Right renal pelvis (tissue), 4 donors: ENCODE measurements at regions not wholly inside any gene's neighbourhood (a gene's known extent, or its start where the extent isn't known, plus 50 kb on each side); places are given as distances from the start of the nearest gene placed in this dataset.
"Not testable (repeated sequence)": the region's sequence is repeated elsewhere in the genome, so short reads cannot be mapped to it uniquely, and the experiment has no call there.

Source experiments
- DNase-seq, 4 donors: peaks; one replicate each; pipeline ENCODE4 v3.0.0-alpha.2; 2013; ENCODE audit warnings: low read depth in 4 of 4, low spot score in 3 of 4, missing footprints in 1 of 4

- no peak for DNase-seq
These were observed 352.8 kb upstream of the SYNCRIP start for GRCh38 chr6:85995339-85996033.

GRCh38 chr6:85986681-85987080, 344.0 kb upstream of the SYNCRIP start:
- DNase-seq: no peak

- DNase-seq: no peak
These were observed 340.5 kb upstream of the SYNCRIP start for GRCh38 chr6:85983032-85983659.

- DNase-seq: no peak
These were observed 335.0 kb upstream of the SYNCRIP start for GRCh38 chr6:85977661-85978060.

- DNase-seq: no peak
These were observed 333.3 kb upstream of the SYNCRIP start for GRCh38 chr6:85975957-85976356.

- DNase-seq: no peak
These were observed 328.6 kb upstream of the SYNCRIP start for GRCh38 chr6:85971238-85971637.

- no peak for DNase-seq
These were observed 324.1 kb upstream of the SYNCRIP start for GRCh38 chr6:85966828-85967227.

- no peak for DNase-seq
These were observed 319.1 kb upstream of the SYNCRIP start for GRCh38 chr6:85961746-85962145.

- no peak for DNase-seq
These were observed 318.4 kb upstream of the SYNCRIP start for GRCh38 chr6:85961125-85961524.

- no peak for DNase-seq
These were observed 305.8 kb upstream of the SYNCRIP start for GRCh38 chr6:85948481-85948880.

GRCh38 chr6:85945459-85946185, 302.9 kb upstream of the SYNCRIP start:
- DNase-seq: no peak

GRCh38 chr6:85944776-85945175, 302.1 kb upstream of the SYNCRIP start:
- DNase-seq: no peak

- no peak for DNase-seq
These were observed 300.2 kb upstream of the SYNCRIP start for GRCh38 chr6:85942844-85943243.

GRCh38 chr6:85936916-85937315, 294.2 kb upstream of the SYNCRIP start:
- no peak for DNase-seq

- peak; percentile 31 to 42 (median 38) for DNase-seq
These were observed 280.3 kb upstream of the SYNCRIP start for GRCh38 chr6:85923013-85923430.

- DNase-seq: no peak
These were observed 278.1 kb upstream of the SYNCRIP start for GRCh38 chr6:85920782-85921181.

- no peak for DNase-seq
These were observed 274.8 kb upstream of the SYNCRIP start for GRCh38 chr6:85917522-85917921.

- no peak for DNase-seq
These were observed 270.3 kb upstream of the SYNCRIP start for GRCh38 chr6:85913001-85913400.

GRCh38 chr6:85912582-85912981, 269.9 kb upstream of the SYNCRIP start:
- no peak for DNase-seq

GRCh38 chr6:85911067-85911466, 268.4 kb upstream of the SYNCRIP start:
- no peak for DNase-seq

GRCh38 chr6:85908120-85908519, 265.4 kb upstream of the SYNCRIP start:
- DNase-seq: not testable (repeated sequence)

- DNase-seq: no peak
These were observed 249.7 kb upstream of the SYNCRIP start for GRCh38 chr6:85892346-85892745.
